WTC11 (cell line): ENCODE measurements at regions not wholly inside any gene's neighbourhood (a gene's known extent, or its start where the extent isn't known, plus 50 kb on each side); places are given as distances from the start of the nearest gene placed in this dataset.

Experiments used
- CREB1 ChIP-seq: sonication (generic); formaldehyde crosslinking; IDR thresholded peaks from 2 replicates; pipeline ENCODE4 v1.8.0; 2023; ENCODE audit warnings: mild to moderate bottlenecking, missing genetic modification reagents
- FOXK1 ChIP-seq: sonication (generic); formaldehyde crosslinking; IDR thresholded peaks from 2 replicates; pipeline ENCODE4 v1.8.0; 2022; ENCODE audit warnings: mild to moderate bottlenecking, moderate library complexity, missing genetic modification reagents
- JUN ChIP-seq: sonication (generic); formaldehyde crosslinking; IDR thresholded peaks from 2 replicates; pipeline ENCODE4 v1.8.0; 2023; ENCODE audit warnings: mild to moderate bottlenecking, missing genetic modification reagents
- NFYB ChIP-seq: sonication (generic); formaldehyde crosslinking; conservative IDR thresholded peaks from 2 replicates; pipeline ENCODE4 v1.8.0; 2022; ENCODE audit warnings: low read depth, missing genetic modification reagents
- NR1H2 ChIP-seq: sonication (generic); formaldehyde crosslinking; IDR thresholded peaks from 2 replicates; pipeline ENCODE4 v1.9.0; 2021; ENCODE audit warnings: mild to moderate bottlenecking, moderate library complexity, missing genetic modification reagents
- PREB ChIP-seq: sonication (generic); formaldehyde crosslinking; IDR thresholded peaks from 2 replicates; pipeline ENCODE4 v1.8.1; 2022; ENCODE audit warnings: mild to moderate bottlenecking, missing genetic modification reagents, moderate library complexity, borderline replicate concordance
- PRRX2 ChIP-seq: fragments of 250-450 bp; sonication (Bioruptor Pico); IDR thresholded peaks from 2 replicates; pipeline ENCODE4 v1.8.0; 2021; ENCODE audit warnings: mild to moderate bottlenecking
- ZNF138 ChIP-seq: sonication (generic); formaldehyde crosslinking; conservative IDR thresholded peaks from 2 replicates; pipeline ENCODE4 v1.8.1; 2022; ENCODE audit warnings: mild to moderate bottlenecking, moderate library complexity, missing genetic modification reagents
- ZNF396 ChIP-seq: fragments of 250-450 bp; sonication (Bioruptor Pico); IDR thresholded peaks from 2 replicates; pipeline ENCODE4 v1.8.0; 2021; ENCODE audit warnings: mild to moderate bottlenecking, moderate library complexity, borderline replicate concordance
- TF ChIP-seq, protein P1 (sequence below): fragments of 200-600 bp; IDR thresholded peaks from 2 replicates; pipeline ENCODE4 v1.8.0; 2022; ENCODE audit warnings: antibody characterized with exemption
- TF ChIP-seq, protein P2 (sequence below): sonication (generic); formaldehyde crosslinking; IDR thresholded peaks from 2 replicates; pipeline ENCODE4 v1.8.0; 2023; ENCODE audit warnings: missing genetic modification reagents, mild to moderate bottlenecking, borderline replicate concordance
- TF ChIP-seq, protein P3 (sequence below): sonication (generic); formaldehyde crosslinking; IDR thresholded peaks from 2 replicates; pipeline ENCODE4 v1.8.0; 2022; ENCODE audit warnings: mild to moderate bottlenecking, missing genetic modification reagents

GRCh38 chr4:181264893-181265292, 978.3 kb upstream of the TENM3 start:
- TF ChIP-seq, protein P1, sequence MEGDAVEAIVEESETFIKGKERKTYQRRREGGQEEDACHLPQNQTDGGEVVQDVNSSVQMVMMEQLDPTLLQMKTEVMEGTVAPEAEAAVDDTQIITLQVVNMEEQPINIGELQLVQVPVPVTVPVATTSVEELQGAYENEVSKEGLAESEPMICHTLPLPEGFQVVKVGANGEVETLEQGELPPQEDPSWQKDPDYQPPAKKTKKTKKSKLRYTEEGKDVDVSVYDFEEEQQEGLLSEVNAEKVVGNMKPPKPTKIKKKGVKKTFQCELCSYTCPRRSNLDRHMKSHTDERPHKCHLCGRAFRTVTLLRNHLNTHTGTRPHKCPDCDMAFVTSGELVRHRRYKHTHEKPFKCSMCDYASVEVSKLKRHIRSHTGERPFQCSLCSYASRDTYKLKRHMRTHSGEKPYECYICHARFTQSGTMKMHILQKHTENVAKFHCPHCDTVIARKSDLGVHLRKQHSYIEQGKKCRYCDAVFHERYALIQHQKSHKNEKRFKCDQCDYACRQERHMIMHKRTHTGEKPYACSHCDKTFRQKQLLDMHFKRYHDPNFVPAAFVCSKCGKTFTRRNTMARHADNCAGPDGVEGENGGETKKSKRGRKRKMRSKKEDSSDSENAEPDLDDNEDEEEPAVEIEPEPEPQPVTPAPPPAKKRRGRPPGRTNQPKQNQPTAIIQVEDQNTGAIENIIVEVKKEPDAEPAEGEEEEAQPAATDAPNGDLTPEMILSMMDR, result no peak
- TF ChIP-seq NR1H2 (CRISPR knock-in tag), result no peak
- TF ChIP-seq ZNF396 (CRISPR knock-in tag), result no peak
- TF ChIP-seq ZNF138 (CRISPR knock-in tag), result no peak
- TF ChIP-seq, protein P2, sequence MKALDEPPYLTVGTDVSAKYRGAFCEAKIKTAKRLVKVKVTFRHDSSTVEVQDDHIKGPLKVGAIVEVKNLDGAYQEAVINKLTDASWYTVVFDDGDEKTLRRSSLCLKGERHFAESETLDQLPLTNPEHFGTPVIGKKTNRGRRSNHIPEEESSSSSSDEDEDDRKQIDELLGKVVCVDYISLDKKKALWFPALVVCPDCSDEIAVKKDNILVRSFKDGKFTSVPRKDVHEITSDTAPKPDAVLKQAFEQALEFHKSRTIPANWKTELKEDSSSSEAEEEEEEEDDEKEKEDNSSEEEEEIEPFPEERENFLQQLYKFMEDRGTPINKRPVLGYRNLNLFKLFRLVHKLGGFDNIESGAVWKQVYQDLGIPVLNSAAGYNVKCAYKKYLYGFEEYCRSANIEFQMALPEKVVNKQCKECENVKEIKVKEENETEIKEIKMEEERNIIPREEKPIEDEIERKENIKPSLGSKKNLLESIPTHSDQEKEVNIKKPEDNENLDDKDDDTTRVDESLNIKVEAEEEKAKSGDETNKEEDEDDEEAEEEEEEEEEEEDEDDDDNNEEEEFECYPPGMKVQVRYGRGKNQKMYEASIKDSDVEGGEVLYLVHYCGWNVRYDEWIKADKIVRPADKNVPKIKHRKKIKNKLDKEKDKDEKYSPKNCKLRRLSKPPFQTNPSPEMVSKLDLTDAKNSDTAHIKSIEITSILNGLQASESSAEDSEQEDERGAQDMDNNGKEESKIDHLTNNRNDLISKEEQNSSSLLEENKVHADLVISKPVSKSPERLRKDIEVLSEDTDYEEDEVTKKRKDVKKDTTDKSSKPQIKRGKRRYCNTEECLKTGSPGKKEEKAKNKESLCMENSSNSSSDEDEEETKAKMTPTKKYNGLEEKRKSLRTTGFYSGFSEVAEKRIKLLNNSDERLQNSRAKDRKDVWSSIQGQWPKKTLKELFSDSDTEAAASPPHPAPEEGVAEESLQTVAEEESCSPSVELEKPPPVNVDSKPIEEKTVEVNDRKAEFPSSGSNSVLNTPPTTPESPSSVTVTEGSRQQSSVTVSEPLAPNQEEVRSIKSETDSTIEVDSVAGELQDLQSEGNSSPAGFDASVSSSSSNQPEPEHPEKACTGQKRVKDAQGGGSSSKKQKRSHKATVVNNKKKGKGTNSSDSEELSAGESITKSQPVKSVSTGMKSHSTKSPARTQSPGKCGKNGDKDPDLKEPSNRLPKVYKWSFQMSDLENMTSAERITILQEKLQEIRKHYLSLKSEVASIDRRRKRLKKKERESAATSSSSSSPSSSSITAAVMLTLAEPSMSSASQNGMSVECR, result no peak
- TF ChIP-seq CREB1 (CRISPR knock-in tag), result no peak
- no peak for TF ChIP-seq NFYB
- TF ChIP-seq PREB (CRISPR knock-in tag), result no peak
- TF ChIP-seq, protein P3, sequence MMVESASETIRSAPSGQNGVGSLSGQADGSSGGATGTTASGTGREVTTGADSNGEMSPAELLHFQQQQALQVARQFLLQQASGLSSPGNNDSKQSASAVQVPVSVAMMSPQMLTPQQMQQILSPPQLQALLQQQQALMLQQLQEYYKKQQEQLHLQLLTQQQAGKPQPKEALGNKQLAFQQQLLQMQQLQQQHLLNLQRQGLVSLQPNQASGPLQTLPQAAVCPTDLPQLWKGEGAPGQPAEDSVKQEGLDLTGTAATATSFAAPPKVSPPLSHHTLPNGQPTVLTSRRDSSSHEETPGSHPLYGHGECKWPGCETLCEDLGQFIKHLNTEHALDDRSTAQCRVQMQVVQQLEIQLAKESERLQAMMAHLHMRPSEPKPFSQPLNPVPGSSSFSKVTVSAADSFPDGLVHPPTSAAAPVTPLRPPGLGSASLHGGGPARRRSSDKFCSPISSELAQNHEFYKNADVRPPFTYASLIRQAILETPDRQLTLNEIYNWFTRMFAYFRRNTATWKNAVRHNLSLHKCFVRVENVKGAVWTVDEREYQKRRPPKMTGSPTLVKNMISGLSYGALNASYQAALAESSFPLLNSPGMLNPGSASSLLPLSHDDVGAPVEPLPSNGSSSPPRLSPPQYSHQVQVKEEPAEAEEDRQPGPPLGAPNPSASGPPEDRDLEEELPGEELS (CRISPR knock-in tag), result no peak
- no peak for TF ChIP-seq JUN
- no peak for TF ChIP-seq FOXK1 (CRISPR knock-in tag)
- TF ChIP-seq PRRX2, result no peak
